H1 (cell line): ENCODE measurements at regions not wholly inside any gene's neighbourhood (a gene's known extent, or its start where the extent isn't known, plus 50 kb on each side); places are given as distances from the start of the nearest gene placed in this dataset.

Experiments
- CHD2 ChIP-seq: IDR thresholded peaks from 2 replicates; pipeline ENCODE4 v1.6.1; 2012; ENCODE audit warnings: low read length, improper control_type of control experiment
- EZH2 ChIP-seq: fragments of 200-600 bp; sonication (generic); IDR thresholded peaks from 2 replicates; pipeline ENCODE4 v1.7.1; 2012; ENCODE audit warnings: low read depth, mild to moderate bottlenecking, moderate library complexity, low read length, inconsistent platforms; ENCODE audit not compliant: severe bottlenecking
- JUN ChIP-seq: IDR thresholded peaks from 2 replicates; pipeline ENCODE4 v1.6.1; 2011; ENCODE audit warnings: low read depth, mild to moderate bottlenecking, improper control_type of control experiment, low read length
- POLR2A ChIP-seq, 2 experiments: IDR thresholded peaks; 1 replicate in 1 of 2; 2 replicates in 1 of 2; pipeline ENCODE4 v1.6.1; 2011; ENCODE audit warnings: low read depth in 2 of 2, low read length in 2 of 2, mild to moderate bottlenecking in 2 of 2; ENCODE audit errors: control extremely low read depth in 1 of 2
- TF ChIP-seq, protein P1 (sequence below), 3 experiments: IDR thresholded peaks; 1 replicate in 2 of 3; 2 replicates in 1 of 3; pipeline versions ENCODE4 v1.5.1 to v1.6.1; 2011; ENCODE audit warnings: low read length in 3 of 3, mild to moderate bottlenecking in 3 of 3, inconsistent platforms in 2 of 3, low read depth in 1 of 3, moderate library complexity in 1 of 3; ENCODE audit not compliant: insufficient read depth in 1 of 3; ENCODE audit errors: control extremely low read depth in 1 of 3

DNA sequence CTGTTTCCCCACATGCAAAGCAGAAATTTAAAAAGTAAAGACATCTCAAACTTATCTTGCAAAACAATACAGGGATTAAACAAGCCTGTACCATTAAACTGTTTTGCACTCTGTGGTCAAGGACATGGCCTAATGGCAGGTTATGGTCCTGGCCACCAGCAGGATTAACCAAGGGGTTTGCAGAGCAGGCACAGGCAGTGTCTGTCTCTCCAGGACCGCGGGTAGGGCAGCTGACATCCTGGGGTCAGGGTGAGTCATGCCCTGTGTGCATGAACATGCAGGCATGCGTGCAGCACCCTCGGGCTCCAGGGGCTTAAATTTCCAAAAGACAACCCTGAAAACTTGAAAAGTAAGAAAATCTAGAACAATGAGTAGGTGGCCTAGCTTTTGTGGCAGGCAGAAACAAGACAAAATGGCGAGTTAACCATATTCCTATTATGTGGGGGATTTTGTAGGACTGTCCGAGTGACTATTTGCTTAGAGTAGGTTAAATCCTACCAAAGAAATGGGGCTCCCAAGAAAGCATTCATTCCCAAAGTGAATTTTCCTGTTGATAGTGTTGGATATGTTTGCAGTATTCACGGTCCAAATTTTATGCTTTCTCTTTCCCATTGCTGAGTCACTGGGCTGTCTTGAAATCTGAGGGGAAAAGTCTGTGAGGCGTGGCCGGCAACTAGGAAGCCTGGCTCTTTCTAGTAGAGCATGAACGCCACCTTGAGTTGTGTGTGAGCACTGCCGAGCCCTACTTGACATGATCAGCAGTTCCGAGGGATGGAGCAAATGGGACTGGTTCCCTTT, 158.4 kb upstream of the FAM20A start:
- TF ChIP-seq POLR2A (IDR thresholded peaks at IDR 0.05; ENCODE audit: control extremely low read depth in 1 of 2, low read depth in 2 of 2, low read length in 2 of 2) (peak in 1 of 2 experiments; percentile 46; a peak in 1 of 3 replicates), EZH2 (no peak), CHD2 (no peak), JUN (no peak)
- TF ChIP-seq, protein P1, sequence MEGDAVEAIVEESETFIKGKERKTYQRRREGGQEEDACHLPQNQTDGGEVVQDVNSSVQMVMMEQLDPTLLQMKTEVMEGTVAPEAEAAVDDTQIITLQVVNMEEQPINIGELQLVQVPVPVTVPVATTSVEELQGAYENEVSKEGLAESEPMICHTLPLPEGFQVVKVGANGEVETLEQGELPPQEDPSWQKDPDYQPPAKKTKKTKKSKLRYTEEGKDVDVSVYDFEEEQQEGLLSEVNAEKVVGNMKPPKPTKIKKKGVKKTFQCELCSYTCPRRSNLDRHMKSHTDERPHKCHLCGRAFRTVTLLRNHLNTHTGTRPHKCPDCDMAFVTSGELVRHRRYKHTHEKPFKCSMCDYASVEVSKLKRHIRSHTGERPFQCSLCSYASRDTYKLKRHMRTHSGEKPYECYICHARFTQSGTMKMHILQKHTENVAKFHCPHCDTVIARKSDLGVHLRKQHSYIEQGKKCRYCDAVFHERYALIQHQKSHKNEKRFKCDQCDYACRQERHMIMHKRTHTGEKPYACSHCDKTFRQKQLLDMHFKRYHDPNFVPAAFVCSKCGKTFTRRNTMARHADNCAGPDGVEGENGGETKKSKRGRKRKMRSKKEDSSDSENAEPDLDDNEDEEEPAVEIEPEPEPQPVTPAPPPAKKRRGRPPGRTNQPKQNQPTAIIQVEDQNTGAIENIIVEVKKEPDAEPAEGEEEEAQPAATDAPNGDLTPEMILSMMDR (IDR thresholded peaks at IDR 0.05; ENCODE audit: control extremely low read depth in 1 of 3, insufficient read depth in 1 of 3, low read depth in 1 of 3, low read length in 3 of 3) = peak; percentile 85 to 98 (median 94)
